SK-N-DZ (cell line): ENCODE measurements at regions not wholly inside any gene's neighbourhood (a gene's known extent, or its start where the extent isn't known, plus 50 kb on each side); places are given as distances from the start of the nearest gene placed in this dataset.
"Not testable (repeated sequence)": the region's sequence is repeated elsewhere in the genome, so short reads cannot be mapped to it uniquely, and the experiment has no call there.

ENCODE experiments used
- DNase-seq: peaks from one replicate; pipeline ENCODE4 v3.0.0-alpha.2; 2015; ENCODE audit warnings: low spot score

GRCh38 chr11:56876621-56877275 lies 112.0 kb upstream of the OR5AK2 start:
- DNase-seq: no peak

GRCh38 chr11:56855217-56855616 lies 106.7 kb upstream of the OR9G4 start:
- DNase-seq: no peak

DNA sequence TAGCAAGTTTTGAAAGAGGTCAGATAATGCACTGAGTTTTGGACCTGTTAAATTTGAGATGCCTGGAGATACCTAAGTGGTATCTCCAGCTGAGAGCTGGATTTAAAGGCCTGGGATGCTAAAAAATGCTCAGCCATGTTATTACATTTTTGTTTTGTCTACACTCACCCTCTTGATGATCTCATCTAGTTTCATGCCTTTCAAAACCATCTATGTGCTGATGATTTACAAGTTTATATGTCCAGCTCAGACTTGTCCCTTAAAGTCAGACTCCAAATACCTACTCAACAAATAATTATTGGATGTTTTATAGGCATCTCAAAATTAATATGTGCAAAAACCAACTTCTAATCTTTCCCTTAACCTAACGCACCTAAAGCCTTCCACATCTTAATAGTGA lies 103.6 kb upstream of the OR9G4 start:
- DNase-seq: no peak

GRCh38 chr11:56849852-56850251 lies 101.4 kb upstream of the OR9G4 start:
- no peak for DNase-seq

- no peak for DNase-seq
Measured at GRCh38 chr11:56849250-56849649, 100.8 kb upstream of the OR9G4 start.

GRCh38 chr11:56848141-56848809 lies 99.8 kb upstream of the OR9G4 start:
- DNase-seq: no peak

GRCh38 chr11:56846631-56847576 lies 98.4 kb upstream of the OR9G4 start:
- no peak for DNase-seq

- DNase-seq: no peak
Measured at GRCh38 chr11:56845121-56845732, 96.7 kb upstream of the OR9G4 start.

- DNase-seq: no peak
Measured at GRCh38 chr11:56843816-56844215, 95.3 kb upstream of the OR9G4 start.

GRCh38 chr11:56842814-56843794 lies 94.6 kb upstream of the OR9G4 start:
- no peak for DNase-seq

- DNase-seq: peak; percentile 45
Measured at GRCh38 chr11:56841210-56841810, 92.8 kb upstream of the OR9G4 start.

GRCh38 chr11:56827357-56827756 lies 78.9 kb upstream of the OR9G4 start:
- not testable (repeated sequence) for DNase-seq

GRCh38 chr11:56819916-56820315 lies 71.4 kb upstream of the OR9G4 start:
- DNase-seq: no peak

DNA sequence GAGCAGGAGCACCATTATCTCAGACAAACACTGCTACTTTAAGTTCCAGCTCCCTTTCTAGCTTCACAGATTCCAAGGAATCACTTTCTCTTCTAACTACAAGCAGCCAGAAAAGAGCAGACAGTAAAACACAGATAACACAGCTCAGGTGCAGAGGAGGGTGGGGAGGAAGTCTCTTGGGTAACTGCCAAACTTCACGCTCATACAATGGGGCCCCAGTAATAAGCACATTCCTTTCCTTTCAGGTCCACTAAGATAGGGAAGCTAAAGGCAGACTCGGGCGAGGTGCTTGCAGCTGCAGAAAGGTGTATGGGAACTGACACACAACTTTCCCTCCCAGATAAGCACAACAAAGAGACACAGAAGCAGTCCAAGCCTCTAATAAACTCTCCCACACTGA lies 69.2 kb upstream of the OR9G4 start:
- no peak for DNase-seq

- no peak for DNase-seq
Measured at GRCh38 chr11:56816259-56816658, 67.8 kb upstream of the OR9G4 start.

- DNase-seq: no peak
Measured at GRCh38 chr11:56808326-56808725, 59.8 kb upstream of the OR9G4 start.

DNA sequence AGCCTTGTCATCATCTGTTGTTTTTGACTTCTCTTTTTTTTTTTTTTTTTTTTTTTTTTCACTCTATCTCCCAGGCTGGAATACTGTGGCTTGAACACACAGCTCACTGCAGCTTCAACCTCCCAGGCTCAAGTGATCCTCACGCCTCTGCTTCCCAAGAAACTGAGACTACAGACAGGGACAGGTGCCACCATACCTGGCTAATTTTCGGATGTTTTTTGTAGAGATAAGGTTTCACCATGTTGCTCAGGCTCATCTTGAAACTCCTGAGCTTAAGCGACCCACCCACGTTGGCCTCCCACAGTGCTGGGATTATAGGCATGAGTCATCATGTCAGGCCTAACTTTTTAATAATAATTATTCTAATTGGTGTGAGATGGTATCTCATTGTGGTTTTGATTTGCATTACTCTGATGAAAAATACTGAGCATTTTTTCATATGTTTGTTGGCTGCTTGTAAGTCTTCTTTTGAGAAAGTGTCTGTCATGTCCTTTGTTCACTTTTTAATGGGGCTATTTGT lies 51.3 kb upstream of the OR9G4 start:
- no peak for DNase-seq
